Mesothelial cell of epicardium (in vitro differentiated cells): ENCODE measurements at regions not wholly inside any gene's neighbourhood (a gene's known extent, or its start where the extent isn't known, plus 50 kb on each side); places are given as distances from the start of the nearest gene placed in this dataset.
"Not testable (repeated sequence)": the region's sequence is repeated elsewhere in the genome, so short reads cannot be mapped to it uniquely, and the experiment has no call there.

ENCODE experiments used
- DNase-seq, 2 experiments: peaks; one replicate each; pipeline ENCODE4 v3.0.0; 2021; ENCODE audit warnings: low spot score in 2 of 2; ENCODE audit not compliant: unreplicated experiment in 2 of 2
- H3K27ac Mint-ChIP-seq: 2 replicates; pipeline ENCODE4 v1.8.0; 2021; ENCODE audit warnings: mixed read lengths
- H3K27me3 Mint-ChIP-seq: 2 replicates; pipeline ENCODE4 v1.8.0; 2021; ENCODE audit warnings: low read depth, mixed read lengths
- H3K36me3 Mint-ChIP-seq: 2 replicates; pipeline ENCODE4 v1.8.0; 2021; ENCODE audit warnings: mixed read lengths
- H3K4me1 Mint-ChIP-seq: 2 replicates; pipeline ENCODE4 v1.8.0; 2021; ENCODE audit warnings: mixed read lengths
- H3K4me3 Mint-ChIP-seq: 2 replicates; pipeline ENCODE4 v1.8.0; 2021; ENCODE audit warnings: mild to moderate bottlenecking, moderate library complexity, mixed read lengths
- H3K9me3 Mint-ChIP-seq: 2 replicates; pipeline ENCODE4 v1.8.0; 2021; ENCODE audit warnings: mixed read lengths
- CTCF ChIP-seq: fragments of 200-600 bp; sonication (generic); IDR thresholded peaks from one replicate; pipeline ENCODE4 v1.5.0; 2021; ENCODE audit warnings: antibody characterized with exemption; ENCODE audit not compliant: unreplicated experiment

GRCh38 chr1:24268555-24268954, 50.6 kb upstream of the GRHL3 start:
- peaks cover 29% of the 10 kb centered on the region for H3K9me3 Mint-ChIP-seq
- H3K4me3 Mint-ChIP-seq, DNase-seq, H3K27ac Mint-ChIP-seq, H3K27me3 Mint-ChIP-seq, H3K4me1 Mint-ChIP-seq, H3K36me3 Mint-ChIP-seq: not testable (repeated sequence)

- Mint-ChIP-seq H3K4me1 (no peaks in the 10 kb centered on the region), H3K27me3 (no peaks in the 10 kb centered on the region), H3K9me3 (peaks cover 18% of the 10 kb centered on the region), H3K36me3 (no peaks in the 10 kb centered on the region), H3K4me3 (no peak overlapping the region), H3K27ac (no peak overlapping the region)
- no peak for DNase-seq
- no peak for TF ChIP-seq CTCF
Observed at GRCh38 chr1:24266998-24267397, 52.2 kb upstream of the GRHL3 start.

- Mint-ChIP-seq H3K27ac (no peak overlapping the region), H3K4me3 (no peak overlapping the region), H3K4me1 (no peaks in the 10 kb centered on the region), H3K27me3 (no peaks in the 10 kb centered on the region), H3K9me3 (peaks cover 13% of the 10 kb centered on the region), H3K36me3 (no peaks in the 10 kb centered on the region)
- DNase-seq = no peak
- TF ChIP-seq CTCF = no peak
Observed at GRCh38 chr1:24266398-24266941, 52.7 kb upstream of the GRHL3 start.

GRCh38 chr1:24263746-24264145, 55.4 kb upstream of the GRHL3 start:
- TF ChIP-seq CTCF = no peak
- peaks cover 4% of the 10 kb centered on the region for H3K9me3 Mint-ChIP-seq
- H3K27ac Mint-ChIP-seq = no peak overlapping the region
- H3K36me3 Mint-ChIP-seq = no peaks in the 10 kb centered on the region
- H3K4me3 Mint-ChIP-seq = no peak overlapping the region
- H3K4me1 Mint-ChIP-seq = no peaks in the 10 kb centered on the region
- H3K27me3 Mint-ChIP-seq = no peaks in the 10 kb centered on the region
- DNase-seq = no peak

- DNase-seq = no peak
- H3K27me3 Mint-ChIP-seq = no peaks in the 10 kb centered on the region
- no peak overlapping the region for H3K27ac Mint-ChIP-seq
- H3K4me1 Mint-ChIP-seq = no peaks in the 10 kb centered on the region
- H3K36me3 Mint-ChIP-seq = no peaks in the 10 kb centered on the region
- H3K9me3 Mint-ChIP-seq = peaks cover 4% of the 10 kb centered on the region
- no peak overlapping the region for H3K4me3 Mint-ChIP-seq
- TF ChIP-seq CTCF = no peak
Observed at GRCh38 chr1:24263211-24263610, 55.9 kb upstream of the GRHL3 start.

- Mint-ChIP-seq H3K4me1 (no peaks in the 10 kb centered on the region), H3K4me3 (no peak overlapping the region), H3K9me3 (peaks cover 4% of the 10 kb centered on the region), H3K27ac (no peak overlapping the region), H3K27me3 (no peaks in the 10 kb centered on the region), H3K36me3 (no peaks in the 10 kb centered on the region)
- DNase-seq = no peak
- TF ChIP-seq CTCF = no peak
Observed at GRCh38 chr1:24261977-24262376, 57.2 kb upstream of the GRHL3 start.
